Fibroblast of skin of right biceps (primary cell): ENCODE measurements at regions not wholly inside any gene's neighbourhood (a gene's known extent, or its start where the extent isn't known, plus 50 kb on each side); places are given as distances from the start of the nearest gene placed in this dataset.
"Not testable (repeated sequence)": the region's sequence is repeated elsewhere in the genome, so short reads cannot be mapped to it uniquely, and the experiment has no call there.

Experiments
- DNase-seq: peaks from one replicate; pipeline ENCODE4 v3.0.0-alpha.2; 2013

GRCh38 chrX:44096666-44097065 lies 123.5 kb upstream of the NDP start:
- DNase-seq: no peak

- DNase-seq: no peak
These were observed 121.8 kb upstream of the NDP start for GRCh38 chrX:44094821-44095530.

- DNase-seq: no peak
These were observed 120.2 kb upstream of the NDP start for GRCh38 chrX:44093431-44093830.

- no peak for DNase-seq
These were observed 119.6 kb upstream of the NDP start for GRCh38 chrX:44092778-44093177.

- peak; percentile 55 for DNase-seq
These were observed 115.4 kb upstream of the NDP start for GRCh38 chrX:44088510-44089144.

- DNase-seq: peak; percentile 4
These were observed 112.0 kb upstream of the NDP start for GRCh38 chrX:44085209-44085608.

GRCh38 chrX:44082829-44083228 lies 109.6 kb upstream of the NDP start:
- no peak for DNase-seq

- no peak for DNase-seq
These were observed 106.9 kb upstream of the NDP start for GRCh38 chrX:44080083-44080482.

GRCh38 chrX:44072631-44073030 lies 99.4 kb upstream of the NDP start:
- DNase-seq: no peak

- peak; percentile 83 for DNase-seq
These were observed 98.8 kb upstream of the NDP start for GRCh38 chrX:44071847-44072551.

- DNase-seq: no peak
These were observed 98.0 kb upstream of the NDP start for GRCh38 chrX:44071070-44071645.

- DNase-seq: no peak
These were observed 94.9 kb upstream of the NDP start for GRCh38 chrX:44068043-44068442.

GRCh38 chrX:44063606-44064005 lies 90.4 kb upstream of the NDP start:
- DNase-seq: no peak

GRCh38 chrX:44062840-44063239 lies 89.7 kb upstream of the NDP start:
- no peak for DNase-seq

- DNase-seq: no peak
These were observed 88.9 kb upstream of the NDP start for GRCh38 chrX:44061968-44062614.

GRCh38 chrX:44060221-44060620 lies 87.0 kb upstream of the NDP start:
- DNase-seq: no peak

GRCh38 chrX:44058339-44058738 lies 85.1 kb upstream of the NDP start:
- DNase-seq: no peak

- no peak for DNase-seq
These were observed 82.4 kb upstream of the NDP start for GRCh38 chrX:44055638-44056037.

- DNase-seq: no peak
These were observed 81.8 kb upstream of the NDP start for GRCh38 chrX:44054863-44055601.

GRCh38 chrX:44045106-44045505 lies 71.9 kb upstream of the NDP start:
- not testable (repeated sequence) for DNase-seq

GRCh38 chrX:44043496-44043895 lies 70.3 kb upstream of the NDP start:
- DNase-seq: no peak

- DNase-seq: peak; percentile 4
These were observed 69.6 kb upstream of the NDP start for GRCh38 chrX:44042751-44043150.

- peak; percentile 18 for DNase-seq
These were observed 68.9 kb upstream of the NDP start for GRCh38 chrX:44042116-44042515.
